Natural killer cell treated with Interleukin-12 subunit alpha and Interleukin-12 subunit beta and Interleukin-15 and Interleukin-18, amount 100 ng/mL, for 72 hours (primary cell): ENCODE measurements at regions not wholly inside any gene's neighbourhood (a gene's known extent, or its start where the extent isn't known, plus 50 kb on each side); places are given as distances from the start of the nearest gene placed in this dataset.

ENCODE experiments used
- ATAC-seq, 2 donors: fragments of 150-1000 bp; cut with Tn5 transposase in 1 of 2; sonication (Bioruptor Pico), chemical (Tn5 transposase) in 1 of 2; 2 replicates each; pipeline ENCODE4 v1.10.0; 2021
- DNase-seq: peaks from one replicate; pipeline ENCODE4 v3.0.0; 2022; ENCODE audit warnings: low spot score
- H3K27ac Mint-ChIP-seq, 2 donors: 1 replicate in 1 of 2; 2 replicates in 1 of 2; pipeline ENCODE4 v1.8.0; 2022; ENCODE audit warnings: mixed read lengths in 2 of 2, mild to moderate bottlenecking in 1 of 2, moderate library complexity in 1 of 2
- H3K27me3 Mint-ChIP-seq, 2 donors: 1 replicate in 1 of 2; 2 replicates in 1 of 2; pipeline ENCODE4 v1.8.0; 2022; ENCODE audit warnings: mixed read lengths in 2 of 2
- H3K36me3 Mint-ChIP-seq: one replicate; pipeline ENCODE4 v1.8.0; 2022; ENCODE audit warnings: mixed read lengths
- H3K4me1 Mint-ChIP-seq, 2 donors: 1 replicate in 1 of 2; 2 replicates in 1 of 2; pipeline ENCODE4 v1.8.0; 2022; ENCODE audit warnings: low read depth in 2 of 2, mixed read lengths in 2 of 2, mild to moderate bottlenecking in 1 of 2
- H3K4me3 Mint-ChIP-seq: one replicate; pipeline ENCODE4 v1.8.0; 2022; ENCODE audit warnings: mixed read lengths
- H3K9me3 Mint-ChIP-seq: 2 replicates; pipeline ENCODE4 v1.8.0; 2022; ENCODE audit warnings: mixed read lengths

DNA sequence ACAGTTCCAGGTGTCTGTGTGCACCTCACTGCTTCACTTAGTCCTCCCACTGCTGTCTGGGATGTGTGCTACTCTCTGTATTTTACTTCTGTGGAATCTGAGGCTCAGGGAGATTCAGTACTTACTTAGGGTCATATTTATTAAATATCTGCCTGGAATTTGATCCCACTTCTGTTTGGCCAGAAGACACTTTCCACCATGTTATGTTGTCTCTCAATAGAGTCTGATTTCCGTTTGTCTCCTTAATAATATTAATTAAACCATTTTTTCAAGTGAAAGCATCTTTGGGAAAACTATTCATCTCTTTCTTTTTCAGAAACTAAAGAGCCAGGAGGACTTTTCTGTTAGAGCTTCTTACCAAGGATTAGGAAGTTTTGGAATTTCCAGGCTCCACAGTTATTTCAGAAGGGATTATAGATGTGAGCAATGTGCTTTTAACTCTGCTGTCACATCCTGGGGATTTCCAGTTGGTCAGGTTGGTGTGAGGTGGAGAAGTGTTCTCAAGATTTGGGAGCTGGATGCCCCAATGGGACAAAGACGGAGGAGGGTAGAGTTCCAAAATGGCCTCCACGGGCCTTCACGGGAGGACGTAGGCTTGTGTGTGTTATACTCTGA lies 156.8 kb upstream of the RALGAPA2 start:
- no peak for ATAC-seq
- Mint-ChIP-seq H3K4me1 (no peaks in the 10 kb centered on the region), H3K27ac (no peak overlapping the region), H3K27me3 (peaks cover 28 to 41% of the 10 kb centered on the region in 2 donors), H3K36me3 (no peaks in the 10 kb centered on the region), H3K4me3 (no peak overlapping the region), H3K9me3 (no peaks in the 10 kb centered on the region)
- no peak for DNase-seq

DNA sequence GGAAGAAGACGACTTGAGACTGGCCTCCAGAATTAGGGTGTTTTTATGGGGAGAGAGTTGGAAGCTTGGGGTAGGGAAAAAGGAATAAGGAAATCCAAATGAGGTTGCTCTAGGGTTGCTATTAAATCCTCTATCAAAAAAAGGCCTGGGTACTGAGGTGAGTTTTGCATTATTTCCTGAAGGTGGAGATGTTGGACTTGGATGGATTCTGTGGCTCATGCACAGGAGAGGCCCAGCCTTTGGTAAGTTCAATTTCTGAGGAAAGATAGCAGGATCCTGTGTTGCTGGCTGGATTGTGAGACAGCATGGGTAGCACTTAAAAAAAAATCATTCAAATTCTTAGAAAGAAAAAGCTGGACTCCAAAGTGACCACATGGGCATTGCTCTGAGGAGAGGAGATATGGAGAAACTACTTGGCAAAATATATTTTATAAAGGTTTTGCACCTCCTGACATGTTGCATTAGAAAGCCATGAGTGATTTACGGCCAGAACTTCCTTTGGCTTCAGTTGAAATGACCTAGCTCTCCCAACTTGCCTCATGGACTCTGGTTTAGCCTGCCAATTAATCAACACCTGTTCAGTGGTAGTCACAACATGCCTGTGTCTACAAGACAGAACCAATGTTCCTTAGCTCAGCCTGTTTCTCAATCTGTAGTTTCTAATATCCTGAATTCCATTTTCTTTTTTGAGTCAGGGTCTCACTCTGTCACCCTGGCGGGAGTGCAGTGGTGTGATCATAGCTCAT lies 152.1 kb upstream of the RALGAPA2 start:
- H3K4me3 Mint-ChIP-seq, result no peak overlapping the region
- H3K27me3 Mint-ChIP-seq, result peaks cover 14 to 18% of the 10 kb centered on the region in 2 donors
- no peaks in the 10 kb centered on the region for H3K4me1 Mint-ChIP-seq
- no peak for ATAC-seq
- no peak for DNase-seq
- no peak overlapping the region for H3K27ac Mint-ChIP-seq
- H3K36me3 Mint-ChIP-seq, result no peaks in the 10 kb centered on the region
- H3K9me3 Mint-ChIP-seq, result no peaks in the 10 kb centered on the region

DNA sequence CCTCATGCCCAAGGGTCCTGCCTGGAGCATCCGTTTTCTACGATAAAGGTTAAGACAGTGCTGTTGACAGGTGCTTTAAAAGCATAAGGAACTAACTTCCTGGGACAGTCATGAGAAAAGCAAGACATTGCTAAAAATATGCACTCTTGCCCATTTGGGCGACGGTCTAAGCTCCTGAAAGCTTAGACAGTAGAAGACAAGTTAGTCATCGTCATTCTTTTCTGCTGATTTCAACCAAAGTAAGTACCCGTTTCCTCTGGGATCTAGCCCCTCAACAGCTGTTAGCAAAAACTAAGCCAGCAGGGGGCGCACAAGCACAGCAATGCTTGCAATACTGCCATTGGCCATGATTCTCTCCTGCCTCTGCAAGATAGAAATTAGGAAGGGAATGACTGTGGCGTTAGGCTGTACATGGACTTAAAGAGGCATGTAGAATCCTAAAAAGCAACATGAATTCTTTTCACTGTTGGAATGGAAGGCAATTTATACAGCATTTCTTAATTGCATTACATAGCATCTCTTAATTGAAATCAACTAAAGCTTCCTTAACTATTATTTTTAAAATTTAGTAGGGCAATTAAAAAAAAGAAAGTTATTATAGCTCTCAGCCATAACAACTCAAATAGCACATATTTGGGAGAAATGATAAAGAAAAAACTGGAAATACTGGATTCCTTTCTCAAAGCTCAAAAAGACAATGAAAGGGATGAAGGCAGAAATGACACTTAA lies 147.8 kb upstream of the RALGAPA2 start:
- Mint-ChIP-seq H3K27ac (no peak overlapping the region), H3K4me3 (no peak overlapping the region), H3K4me1 (no peaks in the 10 kb centered on the region), H3K9me3 (no peaks in the 10 kb centered on the region), H3K36me3 (no peaks in the 10 kb centered on the region), H3K27me3 (peaks cover 4 to 13% of the 10 kb centered on the region in 2 donors)
- DNase-seq (peak; percentile 84), ATAC-seq (peak; percentile 71 to 75)

DNA sequence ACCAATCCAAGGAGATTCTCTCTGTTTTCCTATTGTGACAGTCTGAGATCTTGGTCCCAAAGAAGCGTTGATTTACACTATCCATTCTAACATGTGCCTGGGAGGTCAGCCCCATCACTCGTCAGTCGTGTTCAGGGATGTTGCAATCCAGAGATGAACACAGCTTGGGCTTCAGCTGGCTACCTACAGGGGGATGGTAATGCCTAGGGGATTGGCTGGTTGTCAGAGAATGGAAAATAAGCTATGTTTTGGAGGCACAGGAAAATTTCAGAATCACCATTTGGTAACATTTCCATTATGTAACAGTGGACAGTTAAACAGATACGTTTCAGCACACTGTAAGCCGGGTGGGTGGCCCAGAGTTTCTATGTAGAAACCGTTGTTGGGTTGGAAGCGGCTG lies 147.1 kb upstream of the RALGAPA2 start:
- Mint-ChIP-seq H3K4me3 (no peak overlapping the region), H3K27ac (no peak overlapping the region), H3K9me3 (no peaks in the 10 kb centered on the region), H3K27me3 (peaks cover 4 to 13% of the 10 kb centered on the region in 2 donors), H3K4me1 (no peaks in the 10 kb centered on the region), H3K36me3 (no peaks in the 10 kb centered on the region)
- DNase-seq, result no peak
- ATAC-seq, result no peak

DNA sequence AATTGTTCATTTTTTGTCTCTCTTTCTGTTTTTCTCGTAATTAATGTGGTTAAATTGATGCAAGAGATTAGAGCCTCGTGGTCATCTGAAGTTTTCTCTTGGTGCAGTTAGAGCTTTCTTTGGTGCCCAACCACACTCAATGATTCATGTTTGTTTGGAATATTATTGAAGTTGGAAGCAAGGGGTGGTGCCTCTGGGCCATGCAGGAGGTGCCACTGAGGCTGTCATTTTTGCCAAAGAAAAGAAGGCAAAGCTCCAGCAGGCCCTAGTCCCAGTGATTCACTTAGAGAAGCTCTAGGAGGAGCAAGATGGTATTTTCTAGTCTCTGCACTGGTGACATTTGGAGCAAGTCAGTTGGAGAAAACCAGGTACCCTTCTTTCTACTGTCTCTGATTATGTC lies 144.5 kb upstream of the RALGAPA2 start:
- Mint-ChIP-seq H3K27ac (no peak overlapping the region), H3K36me3 (no peaks in the 10 kb centered on the region), H3K4me3 (no peak overlapping the region), H3K9me3 (no peaks in the 10 kb centered on the region), H3K4me1 (no peaks in the 10 kb centered on the region), H3K27me3 (peaks cover 6 to 13% of the 10 kb centered on the region in 2 donors)
- no peak for ATAC-seq
- no peak for DNase-seq

DNA sequence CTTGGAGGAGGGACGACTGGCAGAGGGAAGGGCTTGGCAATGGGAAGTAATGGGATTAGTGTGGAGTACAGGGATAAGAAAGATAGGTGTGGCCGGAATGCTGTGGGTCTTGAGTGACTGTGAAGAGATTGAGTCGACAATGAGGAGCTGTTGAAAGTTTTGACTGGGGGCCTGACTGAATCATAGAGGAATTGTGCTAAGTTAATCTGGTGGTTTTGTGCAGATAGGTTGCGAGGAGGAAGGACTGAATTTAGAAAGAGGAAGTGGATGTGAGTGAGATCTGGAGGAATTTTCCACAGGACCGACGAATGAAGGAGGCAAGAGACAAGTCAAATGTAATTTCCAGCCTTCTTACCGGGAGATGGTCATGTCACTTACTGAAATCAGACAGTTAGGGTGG lies 143.9 kb upstream of the RALGAPA2 start:
- Mint-ChIP-seq H3K9me3 (no peaks in the 10 kb centered on the region), H3K27me3 (peaks cover 6 to 13% of the 10 kb centered on the region in 2 donors), H3K27ac (no peak overlapping the region), H3K4me1 (no peaks in the 10 kb centered on the region), H3K36me3 (no peaks in the 10 kb centered on the region), H3K4me3 (no peak overlapping the region)
- ATAC-seq (no peak), DNase-seq (no peak)

DNA sequence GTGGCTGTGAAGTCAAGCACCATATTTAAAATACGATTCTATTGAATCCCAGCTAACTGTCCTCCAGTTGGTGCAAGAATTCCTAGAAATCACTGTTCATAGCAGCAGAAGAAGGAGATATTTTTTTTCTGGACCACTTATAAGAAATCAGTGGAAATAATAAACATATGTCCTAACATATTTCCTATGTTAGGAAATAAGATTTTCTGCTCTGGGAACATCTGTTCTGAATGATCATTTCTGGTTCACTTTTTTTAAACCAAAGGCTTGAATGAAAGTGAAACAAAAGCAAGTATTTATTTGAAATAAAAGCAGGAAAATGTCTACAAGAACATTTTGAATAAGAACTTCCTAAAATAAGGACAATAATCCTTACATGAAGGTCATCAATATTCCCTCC lies 138.9 kb upstream of the RALGAPA2 start:
- Mint-ChIP-seq H3K9me3 (no peaks in the 10 kb centered on the region), H3K4me3 (no peak overlapping the region), H3K36me3 (no peaks in the 10 kb centered on the region), H3K4me1 (no peaks in the 10 kb centered on the region), H3K27ac (no peak overlapping the region), H3K27me3 (peaks cover 4 to 13% of the 10 kb centered on the region in 2 donors)
- DNase-seq, result no peak
- ATAC-seq, result no peak

DNA sequence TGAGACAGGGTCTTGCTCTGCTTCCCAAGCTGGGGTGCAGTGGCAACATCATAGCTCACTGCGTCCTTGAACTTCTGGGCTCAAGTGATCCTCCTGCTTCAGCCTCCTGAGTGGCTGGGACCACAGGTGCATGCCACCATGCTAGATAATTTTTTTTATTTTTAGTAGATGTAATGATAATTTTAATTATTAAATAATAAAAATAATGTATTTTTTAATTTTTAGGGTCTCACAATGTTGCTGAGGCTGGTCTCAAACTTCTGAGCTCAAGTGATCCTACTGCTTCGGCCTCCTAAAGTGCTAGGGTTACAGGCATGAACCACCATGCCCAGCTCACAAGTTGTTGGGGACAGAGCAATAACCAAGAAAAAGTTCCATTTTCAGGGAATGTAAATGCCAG lies 138.0 kb upstream of the RALGAPA2 start:
- DNase-seq (no peak), ATAC-seq (no peak)
- Mint-ChIP-seq H3K27ac (no peak overlapping the region), H3K4me3 (no peak overlapping the region), H3K36me3 (no peaks in the 10 kb centered on the region), H3K27me3 (peaks cover 4 to 13% of the 10 kb centered on the region in 2 donors), H3K4me1 (no peaks in the 10 kb centered on the region), H3K9me3 (no peaks in the 10 kb centered on the region)

DNA sequence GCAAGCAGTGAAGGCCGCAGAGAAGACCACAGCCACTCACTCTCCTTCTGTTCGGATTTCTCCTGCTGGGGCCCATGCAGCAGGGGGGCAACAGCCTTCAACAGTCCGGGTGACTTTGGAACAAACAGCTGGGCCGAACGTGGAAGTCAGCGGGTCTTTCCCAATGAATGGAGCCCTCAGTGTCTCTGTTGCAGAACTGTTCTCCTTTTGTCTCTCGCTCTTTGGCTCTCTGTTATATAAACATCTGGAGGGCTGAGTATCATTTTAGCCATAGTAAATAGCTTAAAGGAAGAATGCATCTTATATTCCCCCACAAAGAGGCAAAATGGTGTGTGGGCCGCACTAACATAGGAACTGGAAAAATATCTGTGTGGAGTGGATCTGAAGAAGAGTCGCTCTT lies 136.7 kb upstream of the RALGAPA2 start:
- Mint-ChIP-seq H3K36me3 (no peaks in the 10 kb centered on the region), H3K4me3 (no peak overlapping the region), H3K9me3 (no peaks in the 10 kb centered on the region), H3K27ac (no peak overlapping the region), H3K4me1 (no peaks in the 10 kb centered on the region), H3K27me3 (peaks cover 3 to 13% of the 10 kb centered on the region in 2 donors)
- DNase-seq (no peak), ATAC-seq (no peak)

DNA sequence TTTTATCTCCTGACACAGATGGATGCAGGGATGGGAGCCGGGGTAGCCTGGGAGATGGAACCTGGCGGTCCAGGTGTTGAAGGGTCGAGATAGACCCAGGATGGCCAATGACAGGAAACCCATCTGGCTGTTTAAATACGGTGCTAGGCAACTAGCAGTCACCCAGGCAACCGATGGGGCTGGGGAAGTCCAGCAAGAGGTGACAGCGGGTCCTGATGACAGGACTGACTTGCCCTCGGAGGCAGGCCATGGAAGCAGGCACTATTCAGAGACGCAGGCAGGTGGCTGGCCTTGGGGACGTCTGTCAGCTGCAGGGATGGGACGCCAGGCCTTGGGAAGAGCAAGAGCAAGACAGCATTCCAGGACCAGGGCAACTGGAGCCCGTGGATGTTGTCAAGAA lies 135.4 kb upstream of the RALGAPA2 start:
- no peak overlapping the region for H3K27ac Mint-ChIP-seq
- H3K27me3 Mint-ChIP-seq, result peaks cover 3 to 13% of the 10 kb centered on the region in 2 donors

DNA sequence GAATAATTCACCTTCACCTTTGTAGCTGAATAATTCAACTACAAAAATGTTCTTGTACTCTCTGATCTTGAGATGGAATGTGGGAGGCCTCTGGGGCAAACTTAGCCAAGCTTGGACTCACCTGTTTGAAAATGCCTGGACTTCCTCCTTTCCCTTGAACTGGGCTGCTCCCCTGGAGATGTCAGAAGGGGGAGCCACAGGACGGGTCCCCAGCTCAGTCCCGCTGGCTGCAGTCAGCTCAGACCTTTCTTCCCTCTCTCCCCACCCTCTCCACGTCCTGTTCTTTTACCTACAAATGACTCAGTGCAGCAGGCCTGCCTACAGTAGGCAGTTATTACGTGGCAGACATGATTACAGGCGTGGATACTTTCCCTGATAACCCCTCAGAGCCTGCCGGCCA lies 131.5 kb upstream of the RALGAPA2 start:
- Mint-ChIP-seq H3K9me3 (no peaks in the 10 kb centered on the region), H3K36me3 (no peaks in the 10 kb centered on the region), H3K4me1 (no peaks in the 10 kb centered on the region), H3K4me3 (no peak overlapping the region), H3K27ac (no peak overlapping the region), H3K27me3 (peaks cover 4 to 7% of the 10 kb centered on the region in 2 donors)
- no peak for ATAC-seq
- DNase-seq, result no peak

More for the DNA sequence above, 135.4 kb upstream of the RALGAPA2 start:
- no peak for ATAC-seq
- H3K9me3 Mint-ChIP-seq, result no peaks in the 10 kb centered on the region
- DNase-seq, result no peak
- no peaks in the 10 kb centered on the region for H3K4me1 Mint-ChIP-seq
- no peak overlapping the region for H3K4me3 Mint-ChIP-seq
- H3K36me3 Mint-ChIP-seq, result no peaks in the 10 kb centered on the region

DNA sequence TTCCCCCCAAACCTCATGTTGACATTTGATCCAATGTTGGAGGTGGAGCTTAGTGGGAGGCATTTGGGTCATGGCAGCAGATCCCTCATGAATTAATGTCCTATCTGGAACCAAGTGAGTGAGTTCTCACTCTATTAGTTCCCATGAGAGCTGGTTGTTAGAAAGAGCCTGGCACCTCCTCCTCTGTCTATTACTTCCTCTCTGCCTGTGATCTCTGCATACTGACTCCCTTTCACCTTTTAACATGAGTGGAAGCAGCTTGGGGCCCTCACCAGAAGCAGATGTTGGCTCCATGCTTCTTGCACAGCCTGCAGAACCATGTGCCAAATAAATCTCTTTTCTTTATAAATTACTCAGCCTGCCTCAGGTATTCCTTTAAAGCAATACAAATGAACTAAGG lies 127.3 kb upstream of the RALGAPA2 start:
- Mint-ChIP-seq H3K4me3 (no peak overlapping the region), H3K36me3 (no peaks in the 10 kb centered on the region), H3K4me1 (no peaks in the 10 kb centered on the region), H3K27ac (no peak overlapping the region), H3K9me3 (no peaks in the 10 kb centered on the region), H3K27me3 (peaks cover 12 to 18% of the 10 kb centered on the region in 2 donors)
- ATAC-seq (no peak), DNase-seq (no peak)

DNA sequence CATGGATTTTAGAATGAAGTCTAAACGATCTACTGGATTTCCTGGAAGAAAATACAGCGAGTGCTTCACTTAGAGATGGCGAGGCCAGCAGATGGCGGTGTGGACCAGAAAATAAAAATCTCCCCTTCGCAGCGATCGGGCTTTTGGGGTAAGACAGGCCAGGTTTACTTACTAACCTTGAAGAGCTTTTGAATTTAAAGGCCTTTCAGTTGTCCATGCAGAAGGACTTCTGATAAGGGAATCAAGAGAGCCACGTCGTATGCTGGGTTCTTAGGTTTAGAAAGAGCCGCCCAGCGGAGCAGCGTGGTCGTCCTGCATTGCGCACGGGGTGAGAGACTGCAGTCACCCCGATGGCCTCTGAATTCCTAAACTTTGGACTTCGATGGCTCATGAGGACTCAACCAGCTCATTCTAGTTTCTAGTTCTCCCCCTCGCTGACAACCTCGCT lies 125.2 kb upstream of the RALGAPA2 start:
- Mint-ChIP-seq H3K4me1 (no peaks in the 10 kb centered on the region), H3K27me3 (peaks cover 17 to 28% of the 10 kb centered on the region in 2 donors), H3K36me3 (no peaks in the 10 kb centered on the region), H3K27ac (no peak overlapping the region), H3K4me3 (no peak overlapping the region), H3K9me3 (no peaks in the 10 kb centered on the region)
- DNase-seq (no peak), ATAC-seq (no peak)

DNA sequence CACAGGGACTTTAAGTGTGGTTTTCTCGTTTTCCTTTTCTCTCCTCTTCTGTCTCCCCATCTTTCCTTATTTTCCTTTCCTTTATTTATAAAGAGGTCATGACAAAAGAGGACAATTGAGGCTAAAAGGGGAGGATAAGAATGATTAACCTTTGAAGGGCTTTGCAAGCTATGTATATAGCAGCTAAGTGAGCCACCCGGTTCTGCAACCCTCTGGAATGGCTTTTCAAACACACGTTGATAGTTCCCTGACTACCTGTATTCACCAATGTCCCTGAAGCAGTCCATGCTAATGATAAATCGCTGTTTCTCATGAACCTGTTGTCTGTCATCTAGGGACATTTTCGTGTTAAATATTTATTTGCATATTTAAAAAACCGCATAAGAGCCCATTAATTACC lies 124.4 kb upstream of the RALGAPA2 start:
- ATAC-seq (no peak), DNase-seq (no peak)
- H3K9me3 Mint-ChIP-seq, result no peaks in the 10 kb centered on the region
- H3K4me1 Mint-ChIP-seq, result no peaks in the 10 kb centered on the region
- no peaks in the 10 kb centered on the region for H3K36me3 Mint-ChIP-seq
- no peak overlapping the region for H3K4me3 Mint-ChIP-seq
- H3K27me3 Mint-ChIP-seq, result peaks cover 15 to 28% of the 10 kb centered on the region in 2 donors
- no peak overlapping the region for H3K27ac Mint-ChIP-seq
